HepG2 (cell line): ENCODE measurements at regions not wholly inside any gene's neighbourhood (a gene's known extent, or its start where the extent isn't known, plus 50 kb on each side); places are given as distances from the start of the nearest gene placed in this dataset.

Experiments used
- CHD2 ChIP-seq: IDR thresholded peaks from 2 replicates; pipeline ENCODE4 v1.6.1; 2011; ENCODE audit warnings: low read depth, low read length, improper control_type of control experiment
- GTF2F1 ChIP-seq: fragments of 150-350 bp; IDR thresholded peaks from 2 replicates; pipeline ENCODE4 v1.6.1; 2014; ENCODE audit warnings: low read length
- HDAC6 ChIP-seq: fragments of 200-600 bp; sonication (generic); IDR thresholded peaks from 2 replicates; pipeline ENCODE4 v1.7.0; 2017; ENCODE audit warnings: mild to moderate bottlenecking, antibody characterized with exemption, low read length, low read depth
- HMGXB3 ChIP-seq: sonication (generic); formaldehyde crosslinking; IDR thresholded peaks from 2 replicates; pipeline ENCODE4 v1.4.0; 2020; ENCODE audit warnings: missing genetic modification reagents, borderline replicate concordance
- HNRNPL ChIP-seq: fragments of 200-400 bp; formaldehyde crosslinking; IDR thresholded peaks from 2 replicates; pipeline ENCODE4 v1.6.1; 2017; ENCODE audit warnings: mild to moderate bottlenecking, low read depth, low read length
- ISX ChIP-seq: sonication (generic); formaldehyde crosslinking; conservative IDR thresholded peaks from 2 replicates; pipeline ENCODE4 v1.5.0; 2020; ENCODE audit warnings: missing genetic modification reagents
- LCORL ChIP-seq, 2 experiments: fragments of 450-650 bp in 1 of 2; sonication (generic) in 1 of 2; formaldehyde crosslinking in 1 of 2; IDR thresholded peaks; 2 replicates each; pipeline versions ENCODE4 v1.5.0 to v1.6.1; 2017 to 2020; ENCODE audit warnings: antibody characterized with exemption in 1 of 2, missing genetic modification reagents in 1 of 2
- MBNL3 ChIP-seq: fragments of 250-450 bp; sonication (Bioruptor Pico); conservative IDR thresholded peaks from 2 replicates; pipeline ENCODE4 v1.8.0; 2022; ENCODE audit warnings: mild to moderate bottlenecking, inconsistent platforms
- MTA3 ChIP-seq: sonication (generic); formaldehyde crosslinking; IDR thresholded peaks from 2 replicates; pipeline ENCODE4 v1.4.0; 2020; ENCODE audit warnings: missing genetic modification reagents
- NONO ChIP-seq, 2 experiments: fragments of 450-650 bp in 1 of 2; sonication (generic) in 1 of 2; formaldehyde crosslinking in 1 of 2; IDR thresholded peaks in 1 of 2; conservative IDR thresholded peaks in 1 of 2; 2 replicates each; pipeline versions ENCODE4 v1.6.1 to v1.8.0; 2017 to 2022; ENCODE audit warnings: mild to moderate bottlenecking in 1 of 2, missing genetic modification reagents in 1 of 2, moderate library complexity in 1 of 2
- POGK ChIP-seq: sonication (generic); formaldehyde crosslinking; conservative IDR thresholded peaks from 2 replicates; pipeline ENCODE4 v1.8.0; 2022; ENCODE audit warnings: mild to moderate bottlenecking, moderate library complexity, missing genetic modification reagents
- SRF ChIP-seq: IDR thresholded peaks from 2 replicates; pipeline ENCODE4 v1.6.1; 2011; ENCODE audit warnings: mild to moderate bottlenecking, low read depth, low read length, moderate library complexity
- TBX3 ChIP-seq: fragments of 450-650 bp; IDR thresholded peaks from 2 replicates; pipeline ENCODE4 v1.6.1; 2017; ENCODE audit warnings: antibody characterized with exemption, mild to moderate bottlenecking, inconsistent platforms, borderline replicate concordance
- TCF12 ChIP-seq, 2 experiments: fragments of 450-650 bp in 1 of 2; sonication (generic) in 1 of 2; formaldehyde crosslinking in 1 of 2; IDR thresholded peaks; 2 replicates each; pipeline versions ENCODE4 v1.6.1 to v1.8.0; 2017 to 2022; ENCODE audit warnings: antibody characterized with exemption in 1 of 2, mild to moderate bottlenecking in 1 of 2, missing genetic modification reagents in 1 of 2, moderate library complexity in 1 of 2
- ZFP36L2 ChIP-seq: sonication (generic); formaldehyde crosslinking; IDR thresholded peaks from 2 replicates; pipeline ENCODE4 v1.4.0; 2020; ENCODE audit warnings: missing genetic modification reagents
- ZNF160 ChIP-seq: sonication (generic); formaldehyde crosslinking; IDR thresholded peaks from 2 replicates; pipeline ENCODE4 v1.8.0; 2022; ENCODE audit warnings: mild to moderate bottlenecking, inconsistent platforms, missing genetic modification reagents
- ZNF335 ChIP-seq: sonication (generic); formaldehyde crosslinking; IDR thresholded peaks from 2 replicates; pipeline ENCODE4 v1.4.0; 2020; ENCODE audit warnings: missing genetic modification reagents
- ZNF609 ChIP-seq: sonication (generic); formaldehyde crosslinking; IDR thresholded peaks from 2 replicates; pipeline ENCODE4 v1.4.0; 2020; ENCODE audit warnings: mild to moderate bottlenecking, missing genetic modification reagents, borderline replicate concordance

- TF ChIP-seq SRF (no peak), ISX (no peak), ZNF335 (CRISPR knock-in tag) (no peak), HMGXB3 (CRISPR knock-in tag) (no peak), GTF2F1 (no peak), NONO (IDR thresholded peaks at IDR 0.05) (no peak), NONO (CRISPR knock-in tag; conservative IDR thresholded peaks at IDR 0.05) (peak; percentile 93), ZNF160 (0 out of 2 replicates have a peak, but pooled peaks have one; percentile 82), LCORL (IDR thresholded peaks at IDR 0.05) (no peak), LCORL (CRISPR knock-in tag; IDR thresholded peaks at IDR 0.05) (peak; percentile 89), TBX3 (no peak), CHD2 (no peak), MTA3 (CRISPR knock-in tag) (no peak), ZFP36L2 (no peak), TCF12 (IDR thresholded peaks at IDR 0.05) (no peak), TCF12 (CRISPR knock-in tag; IDR thresholded peaks at IDR 0.05) (peak; percentile 96), MBNL3 (CRISPR knock-in tag) (no peak), ZNF609 (no peak; the same call in 1 of the 2 replicates), POGK (peak; percentile 95), HDAC6 (no peak), HNRNPL (0 out of 2 replicates have a peak, but pooled peaks have one; percentile 38)
Measured at GRCh38 chr1:178037510-178038253, 56.2 kb upstream of the RASAL2 start (continued).
